GM12874 (cell line): ENCODE measurements at regions not wholly inside any gene's neighbourhood (a gene's known extent, or its start where the extent isn't known, plus 50 kb on each side); places are given as distances from the start of the nearest gene placed in this dataset.

ENCODE experiments used
- CTCF ChIP-seq: IDR thresholded peaks from 2 replicates; pipeline ENCODE4 v1.5.1; 2011; ENCODE audit warnings: low read depth, mild to moderate bottlenecking, control low read depth, low read length, moderate library complexity; ENCODE audit not compliant: insufficient read depth

- TF ChIP-seq CTCF = no peak
These were observed 81.2 kb upstream of the GZMB start for GRCh38 chr14:24715239-24715638.

DNA sequence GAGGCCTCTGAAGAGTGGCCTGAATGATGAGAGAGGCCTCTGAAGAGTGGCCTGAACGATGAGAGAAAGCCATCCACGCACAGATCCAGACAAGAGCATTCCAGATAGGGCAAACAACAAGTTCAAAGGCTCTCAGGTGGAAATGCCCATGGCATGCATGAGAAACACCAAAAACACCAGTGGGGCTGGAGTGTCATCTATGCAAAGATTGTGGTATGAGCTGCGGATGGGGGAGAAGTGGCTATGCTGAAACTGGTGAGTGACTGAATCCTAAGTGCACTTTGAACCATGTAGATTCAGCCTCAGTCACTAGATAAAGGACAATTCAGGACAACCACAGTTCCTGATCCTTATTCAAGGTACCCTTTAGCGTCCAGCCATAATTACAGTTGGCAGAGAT, 79.4 kb upstream of the GZMB start:
- TF ChIP-seq CTCF = no peak

DNA sequence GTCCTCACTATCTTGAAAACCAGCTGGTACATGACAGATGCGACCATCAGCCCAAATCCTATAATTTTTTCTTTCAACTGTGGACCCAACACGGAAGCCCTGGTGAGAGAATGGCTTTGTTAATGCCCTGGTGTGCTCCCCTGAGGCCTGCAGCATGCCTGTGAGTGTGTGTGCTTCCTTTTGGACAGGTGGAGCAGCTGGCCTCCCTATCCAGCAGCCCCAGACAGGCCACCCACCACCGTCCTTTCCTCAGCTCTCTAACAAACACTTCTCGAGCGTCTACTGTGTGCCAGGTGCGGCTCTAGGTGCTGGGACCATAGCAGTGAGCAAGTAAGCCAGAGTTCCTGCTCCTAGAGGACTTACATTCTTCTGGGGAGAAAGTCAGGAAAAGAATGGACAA, 78.9 kb upstream of the GZMB start:
- no peak for TF ChIP-seq CTCF

DNA sequence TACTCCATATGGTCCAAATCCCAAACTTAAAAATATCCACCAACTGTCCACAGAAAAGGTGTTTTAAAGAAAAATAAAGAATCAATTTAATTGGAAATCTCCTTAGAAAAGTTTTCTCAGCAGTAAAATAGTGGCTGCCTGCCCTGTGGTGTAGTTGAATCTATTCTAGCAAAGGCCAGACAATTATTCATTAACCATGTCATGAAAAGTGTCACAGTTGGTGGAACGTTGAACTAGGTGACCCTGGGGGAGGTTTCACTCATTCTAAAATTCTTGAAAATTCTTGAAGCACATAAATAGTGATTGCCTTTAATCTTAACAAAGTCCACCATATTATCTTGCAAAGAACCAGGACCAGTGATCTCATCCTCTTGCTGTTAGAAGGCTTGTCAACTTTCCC, 78.4 kb upstream of the GZMB start:
- no peak for TF ChIP-seq CTCF

- TF ChIP-seq CTCF = peak; percentile 77
These were observed 76.6 kb upstream of the GZMB start for GRCh38 chr14:24710403-24711112.

GRCh38 chr14:24708684-24709083, 74.7 kb upstream of the GZMB start:
- no peak for TF ChIP-seq CTCF

DNA sequence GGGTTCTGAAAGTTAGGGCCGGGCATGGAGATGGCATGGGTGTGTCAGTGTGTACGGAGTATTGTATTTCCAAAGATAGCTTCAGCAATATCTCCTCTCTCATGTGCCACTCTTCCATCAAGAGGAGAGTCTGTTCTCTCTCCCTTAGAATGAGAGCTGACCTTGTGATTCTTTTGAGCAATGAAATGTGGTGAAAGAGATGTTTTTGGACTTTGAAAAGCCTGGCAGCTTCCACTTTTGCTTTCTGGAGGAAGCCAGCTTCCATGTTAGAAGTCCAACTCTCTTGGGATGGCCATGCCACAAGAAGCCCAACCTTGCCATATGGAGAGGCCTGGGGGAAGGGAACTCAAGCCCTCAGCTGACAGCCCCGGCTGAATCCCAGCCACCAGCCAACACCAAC, 72.4 kb upstream of the GZMB start:
- TF ChIP-seq CTCF = no peak
